NCI-H748 (cell line): ENCODE measurements at regions not wholly inside any gene's neighbourhood (a gene's known extent, or its start where the extent isn't known, plus 50 kb on each side); places are given as distances from the start of the nearest gene placed in this dataset.
"Not testable (repeated sequence)": the region's sequence is repeated elsewhere in the genome, so short reads cannot be mapped to it uniquely, and the experiment has no call there.

Experiments used
- DNase-seq: peaks from one replicate; lab custom pipeline; 2025; ENCODE audit not compliant: unreplicated experiment; lab: John Stamatoyannopoulos, UW

DNA sequence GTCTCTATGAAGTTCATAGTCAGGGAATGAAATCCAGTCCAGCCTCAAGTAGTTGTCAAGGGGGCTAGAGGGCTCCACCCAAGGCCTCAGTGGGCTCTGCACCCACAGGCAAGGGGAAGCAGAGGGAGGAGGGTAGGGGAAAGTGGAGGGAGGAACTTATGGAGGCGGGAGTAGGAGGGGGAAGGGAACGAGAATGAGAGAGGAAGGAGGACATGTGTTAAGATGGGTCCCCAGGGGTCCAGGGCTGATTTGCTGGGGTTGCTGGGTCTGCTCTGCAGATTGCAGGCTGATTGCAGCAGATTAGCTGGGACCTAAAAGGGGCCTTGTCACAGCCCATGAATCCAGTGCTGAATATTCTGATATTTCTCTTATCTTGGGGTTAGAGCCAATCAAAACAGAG, 166.9 kb upstream of the IL12B start:
- DNase-seq: no peak

- no peak for DNase-seq
These were observed 168.3 kb upstream of the IL12B start for GRCh38 chr5:159498630-159499029.

DNA sequence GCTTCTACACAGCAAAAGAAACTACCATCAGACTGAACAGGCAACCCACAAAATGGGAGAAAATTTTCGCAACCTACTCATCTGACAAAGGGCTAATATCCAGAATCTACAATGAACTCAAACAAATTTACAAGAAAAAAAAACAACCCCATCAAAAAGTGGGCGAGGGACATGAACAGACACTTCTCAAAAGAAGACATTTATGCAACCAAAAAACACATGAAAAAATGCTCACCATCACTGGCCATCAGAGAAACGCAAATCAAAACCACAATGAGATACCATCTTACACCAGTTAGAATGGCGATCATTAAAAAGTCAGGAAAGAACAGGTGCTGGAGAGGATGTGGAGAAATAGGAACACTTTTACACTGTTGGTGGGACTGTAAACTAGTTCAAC, 171.8 kb upstream of the IL12B start:
- not testable (repeated sequence) for DNase-seq

- DNase-seq: no peak
These were observed 172.9 kb upstream of the IL12B start for GRCh38 chr5:159503236-159503635.

GRCh38 chr5:159504106-159504856, 174.0 kb upstream of the IL12B start:
- DNase-seq: no peak

GRCh38 chr5:159504857-159505304, 174.6 kb upstream of the IL12B start:
- DNase-seq: no peak

- DNase-seq: no peak
These were observed 176.8 kb upstream of the IL12B start for GRCh38 chr5:159507055-159507454.

DNA sequence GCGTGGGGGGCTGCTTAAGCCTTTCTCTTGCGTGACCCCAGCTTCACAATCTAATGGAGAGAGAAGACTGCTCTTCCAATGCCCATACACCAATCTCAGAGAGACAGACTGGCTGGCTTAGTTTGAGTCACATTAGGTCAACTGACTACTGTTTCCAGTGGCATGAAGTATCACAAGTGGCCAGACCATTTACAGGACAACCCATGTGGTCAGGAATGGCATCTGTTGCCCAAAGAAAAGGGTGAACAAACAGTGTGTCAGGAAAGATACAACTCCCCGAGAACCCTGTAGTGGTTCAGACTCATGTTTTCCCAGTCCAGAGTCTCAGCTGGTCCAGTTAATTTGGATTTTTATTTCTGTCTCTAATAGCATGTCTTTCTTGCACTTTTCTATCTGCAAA, 177.4 kb upstream of the IL12B start:
- DNase-seq: no peak

- DNase-seq: no peak
These were observed 178.1 kb upstream of the IL12B start for GRCh38 chr5:159508344-159508743.

GRCh38 chr5:159509002-159509660, 178.8 kb upstream of the IL12B start:
- DNase-seq: no peak

DNA sequence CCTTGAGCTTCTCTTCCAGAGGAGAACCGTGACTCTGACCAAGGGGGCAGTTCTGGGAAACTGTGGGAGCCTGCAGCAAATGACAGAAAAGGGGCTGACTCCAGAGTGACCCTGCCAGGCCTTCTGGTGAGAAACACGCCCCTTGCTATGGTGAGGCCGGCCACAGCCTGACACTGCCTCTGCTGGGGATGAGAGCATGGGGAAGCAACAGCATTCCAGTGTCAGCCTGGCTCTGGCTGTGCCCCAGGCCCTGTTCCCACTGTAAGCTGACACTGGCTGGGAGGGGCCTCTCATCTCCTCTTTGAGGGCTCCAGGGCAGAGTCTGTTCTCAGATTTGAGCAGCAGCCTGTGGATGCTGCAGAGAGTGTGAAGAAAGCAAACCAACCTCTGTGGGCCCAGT, 180.0 kb upstream of the IL12B start:
- peak; percentile 18 for DNase-seq

DNA sequence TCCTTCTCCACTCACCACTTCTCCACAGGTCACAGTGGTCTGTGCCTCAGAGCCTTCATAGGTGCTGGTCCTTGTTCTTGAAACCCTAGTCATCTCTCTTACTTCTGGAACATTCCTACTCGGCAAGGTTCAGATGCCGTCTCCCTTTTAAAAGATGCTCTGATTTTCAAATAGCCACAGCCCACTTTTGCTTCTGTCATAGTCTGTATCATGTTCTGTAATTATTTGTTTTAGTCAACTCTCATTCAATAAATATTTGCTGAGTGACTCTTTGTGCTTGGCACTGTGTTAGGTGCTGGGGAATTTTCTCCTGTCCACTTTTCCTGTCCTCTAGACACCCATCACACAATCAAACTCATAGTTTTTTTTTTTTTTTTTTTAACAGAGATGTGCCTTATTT, 181.3 kb upstream of the IL12B start:
- DNase-seq: peak; percentile 34

DNA sequence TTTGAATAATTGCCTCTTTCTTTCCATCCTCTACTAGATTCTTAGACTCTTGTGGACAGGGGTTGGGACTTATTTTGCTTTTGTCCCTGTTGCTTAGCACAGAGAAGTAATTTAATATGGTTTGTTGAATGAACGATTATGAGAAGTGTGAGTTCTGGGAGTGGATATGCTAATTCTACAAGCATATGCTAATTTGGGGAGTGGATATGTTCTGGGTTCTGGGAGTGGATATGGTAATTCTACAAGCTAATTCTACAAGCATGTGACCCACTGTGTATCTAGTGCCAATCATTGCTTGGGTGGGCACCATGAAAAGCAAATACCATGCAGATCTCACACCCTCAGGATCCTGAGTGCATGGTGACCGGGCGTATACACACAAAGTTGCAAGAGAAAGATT, 181.8 kb upstream of the IL12B start:
- no peak for DNase-seq

DNA sequence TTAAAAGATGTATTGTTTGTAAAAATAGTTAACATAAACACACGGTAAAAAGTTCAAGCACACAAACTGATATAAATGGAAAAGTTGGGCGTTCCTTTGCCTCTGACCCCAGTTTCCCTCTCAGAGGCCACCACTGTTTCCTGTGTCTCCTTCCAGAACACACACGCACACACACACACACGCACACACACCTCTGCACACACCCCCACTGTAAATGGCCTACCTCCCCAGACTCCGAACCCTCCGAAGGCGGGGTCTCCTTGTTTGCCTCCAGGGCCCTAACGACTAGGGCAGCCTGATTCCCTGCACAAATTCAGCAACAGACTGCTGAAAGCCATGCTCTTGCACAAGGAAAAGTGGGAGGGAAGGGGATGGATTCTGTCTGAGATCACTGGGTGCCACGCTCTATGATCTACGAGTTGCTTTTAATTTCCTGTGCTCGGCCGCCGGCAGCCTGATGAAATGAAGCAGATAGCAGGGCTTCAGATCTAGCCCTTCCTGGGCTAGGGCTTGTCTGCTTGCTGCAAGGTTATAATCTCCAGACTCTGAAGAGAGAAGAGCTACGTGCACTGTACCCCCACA, 184.0 kb upstream of the IL12B start:
- DNase-seq: no peak

DNA sequence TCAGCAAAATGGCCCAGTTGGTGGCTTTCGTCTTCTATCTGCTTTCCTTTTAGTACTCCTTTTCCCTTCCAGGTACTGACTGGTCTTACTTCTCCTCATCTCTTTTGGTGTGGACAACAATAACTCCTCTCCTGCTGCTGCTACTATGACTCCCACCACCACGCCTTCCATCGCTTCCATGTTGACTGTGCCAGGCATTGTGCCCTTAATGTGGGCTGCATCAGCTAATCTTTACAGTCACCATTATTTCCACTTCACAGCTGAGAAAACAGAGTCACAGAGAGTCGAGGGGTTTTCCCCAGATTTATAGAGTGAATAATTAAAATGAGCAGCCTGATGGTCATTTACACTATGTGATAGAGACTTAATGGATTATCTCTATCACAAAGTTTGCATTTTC, 184.9 kb upstream of the IL12B start:
- no peak for DNase-seq

DNA sequence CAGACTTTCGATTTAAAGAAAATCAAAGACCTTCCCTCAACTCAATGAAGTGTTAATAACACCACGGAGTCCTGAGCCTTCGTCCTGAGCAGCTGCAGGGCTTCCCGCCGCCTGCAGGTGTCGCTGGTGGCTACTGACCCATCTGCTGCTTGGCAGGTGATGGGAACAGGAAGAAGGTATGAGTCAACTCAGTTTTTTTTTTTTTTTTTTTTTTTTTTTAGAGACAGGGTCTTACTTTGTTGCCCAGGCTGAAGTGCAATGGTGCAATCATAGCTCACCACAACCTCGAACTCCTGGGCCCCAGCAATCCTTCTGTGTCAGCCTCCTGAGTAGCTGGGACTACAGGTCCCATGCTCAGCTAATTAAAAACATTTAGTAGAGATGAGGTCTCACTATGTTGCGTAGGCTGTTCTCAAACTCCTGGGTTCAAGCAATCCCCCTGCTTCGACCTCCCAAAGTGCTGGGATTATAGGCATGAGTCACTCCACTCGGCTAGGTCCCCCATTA, 185.7 kb upstream of the IL12B start:
- peak; percentile 70 for DNase-seq

DNA sequence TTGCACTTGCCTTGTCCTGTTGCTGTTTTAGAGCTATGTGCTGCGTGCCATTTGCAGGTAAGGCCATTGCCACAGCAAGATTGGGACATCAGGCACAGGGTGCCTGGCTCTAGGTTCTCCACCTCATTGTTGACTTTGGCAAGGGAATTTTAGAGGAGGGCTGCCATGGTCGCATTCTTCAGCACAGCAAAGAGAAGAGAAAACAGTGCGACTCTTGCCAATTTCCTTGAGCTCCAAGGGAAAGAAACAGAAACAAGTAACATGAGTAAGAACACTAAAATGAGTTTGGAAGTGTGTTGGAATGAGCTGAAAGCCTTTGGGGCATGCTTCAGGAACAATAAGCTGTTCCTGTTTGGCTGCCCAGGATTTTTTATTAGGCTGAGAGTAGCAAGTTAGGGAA, 188.1 kb upstream of the IL12B start:
- DNase-seq: no peak

GRCh38 chr5:159519365-159519764, 189.1 kb upstream of the IL12B start:
- no peak for DNase-seq

DNA sequence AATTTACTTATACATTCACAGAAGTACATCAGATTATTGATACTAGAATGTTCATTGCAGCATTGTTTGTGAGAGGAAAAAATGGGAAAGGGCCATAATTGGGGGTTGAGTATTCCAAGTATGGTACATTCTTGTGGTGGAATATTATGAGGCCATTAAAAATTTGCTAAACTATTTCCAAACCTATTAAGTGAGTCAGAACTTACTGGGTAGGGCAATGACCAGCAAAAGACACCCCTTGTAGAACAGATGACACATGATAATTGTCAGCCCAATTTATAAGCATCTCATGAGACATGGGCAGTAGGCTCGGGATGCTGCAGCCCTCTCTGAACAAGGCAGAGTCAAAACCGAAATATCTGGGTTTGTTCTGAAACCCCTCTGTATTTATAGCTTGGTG, 192.6 kb upstream of the IL12B start:
- DNase-seq: no peak

DNA sequence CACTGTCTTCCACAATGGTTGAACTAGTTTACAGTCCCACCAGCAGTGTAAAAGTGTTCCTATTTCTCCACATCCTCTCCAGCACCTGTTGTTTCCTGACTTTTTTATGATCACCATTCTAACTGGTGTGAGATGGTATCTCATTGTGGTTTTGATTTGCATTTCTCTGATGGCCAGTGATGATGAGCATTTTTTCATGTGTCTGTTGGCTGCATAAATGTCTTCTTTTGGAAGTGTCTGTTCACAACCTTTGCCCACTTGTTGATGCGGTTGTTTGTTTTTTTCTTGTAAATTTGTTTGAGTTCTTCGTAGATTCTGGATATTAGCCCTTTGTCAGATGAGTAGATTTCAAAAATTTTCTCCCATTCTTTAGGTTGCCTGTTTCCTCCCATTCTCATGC, 194.0 kb upstream of the IL12B start:
- not testable (repeated sequence) for DNase-seq

GRCh38 chr5:159525117-159525516, 194.8 kb upstream of the IL12B start:
- DNase-seq: no peak
